HCT116 (cell line): ENCODE measurements at regions not wholly inside any gene's neighbourhood (a gene's known extent, or its start where the extent isn't known, plus 50 kb on each side); places are given as distances from the start of the nearest gene placed in this dataset.

Experiments
- YY1 ChIP-seq: IDR thresholded peaks from 2 replicates; pipeline ENCODE4 v1.6.1; 2011; ENCODE audit warnings: low read length, low read depth, moderate library complexity, mild to moderate bottlenecking; ENCODE audit not compliant: insufficient replicate concordance; ENCODE audit errors: extremely low read depth
- TF ChIP-seq, protein P1 (sequence below): IDR thresholded peaks from 2 replicates; pipeline ENCODE4 v1.6.1; 2012

DNA sequence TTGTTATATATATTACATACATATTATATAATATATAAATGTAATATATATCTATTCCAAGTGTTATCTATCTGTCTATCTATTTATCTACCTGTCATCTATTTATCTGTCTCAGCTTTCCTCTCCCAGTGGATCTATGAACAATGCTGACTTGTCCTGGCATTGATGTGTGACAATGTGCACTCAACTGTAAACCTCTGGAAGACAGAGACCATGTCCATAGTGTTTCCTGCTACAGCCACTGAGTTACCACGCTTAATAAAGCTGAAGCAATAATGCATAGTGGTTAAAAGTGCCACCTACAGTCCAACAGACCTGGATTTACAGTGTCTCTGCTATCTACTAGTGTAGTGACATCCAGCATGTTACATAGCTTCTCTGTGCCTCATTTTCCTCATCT, 57.2 kb upstream of the TMED7 start:
- TF ChIP-seq, protein P1, sequence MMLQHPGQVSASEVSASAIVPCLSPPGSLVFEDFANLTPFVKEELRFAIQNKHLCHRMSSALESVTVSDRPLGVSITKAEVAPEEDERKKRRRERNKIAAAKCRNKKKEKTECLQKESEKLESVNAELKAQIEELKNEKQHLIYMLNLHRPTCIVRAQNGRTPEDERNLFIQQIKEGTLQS = no peak
- no peak for TF ChIP-seq YY1
